ENCODE measurements at regions not wholly inside any gene's neighbourhood (a gene's known extent, or its start where the extent isn't known, plus 50 kb on each side); places are given as distances from the start of the nearest gene placed in this dataset.

DNA sequence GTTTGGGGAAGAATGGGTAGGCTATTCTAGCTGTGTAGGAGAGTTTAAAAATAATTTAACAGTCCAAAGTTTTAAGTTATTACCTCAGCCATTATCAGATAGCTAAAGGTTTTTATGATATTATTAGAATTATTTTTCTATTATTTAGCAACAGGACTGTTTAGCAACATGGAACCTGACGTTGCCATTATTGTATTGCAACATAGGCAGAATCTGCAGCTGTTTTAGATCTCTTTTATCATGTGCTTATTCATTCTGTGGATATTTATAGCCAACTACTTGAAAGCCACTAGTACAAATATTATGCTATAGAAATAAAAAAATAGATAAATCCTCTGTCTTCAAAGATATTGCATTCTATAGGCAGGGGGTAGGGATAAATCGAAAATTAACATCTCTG lies 382.0 kb upstream of the TRAM1L1 start:
- no peak for TF ChIP-seq CTBP1 (IDR thresholded peaks at IDR 0.05; ENCODE audit: borderline replicate concordance)
- TF ChIP-seq HDGF (IDR thresholded peaks at IDR 0.05; ENCODE audit: borderline replicate concordance) = no peak
- TF ChIP-seq FOXK2 (IDR thresholded peaks at IDR 0.05) = no peak
- no peak for TF ChIP-seq FOXM1 (IDR thresholded peaks at IDR 0.05; ENCODE audit: borderline replicate concordance)
- TF ChIP-seq ZNF384 (IDR thresholded peaks at IDR 0.05) = no peak
- no peak for TF ChIP-seq FOXA1 (IDR thresholded peaks at IDR 0.05)
- TF ChIP-seq SP1 (IDR thresholded peaks at IDR 0.05) = no peak
- no peak for TF ChIP-seq ELF4 (IDR thresholded peaks at IDR 0.05)

Measured in HEK293T (cell line).